CD4-positive, CD25-positive, alpha-beta regulatory T cell (primary cell): ENCODE measurements at regions not wholly inside any gene's neighbourhood (a gene's known extent, or its start where the extent isn't known, plus 50 kb on each side); places are given as distances from the start of the nearest gene placed in this dataset.
"Not testable (repeated sequence)": the region's sequence is repeated elsewhere in the genome, so short reads cannot be mapped to it uniquely, and the experiment has no call there.

Source experiments
- ATAC-seq, 2 donors: fragments of 150-1000 bp; cut with Tn5 transposase; one replicate each; pipeline ENCODE4 v1.10.0; 2021; ENCODE audit warnings: low read depth in 2 of 2, moderate number of reproducible peaks in 2 of 2, moderate library complexity in 1 of 2
- DNase-seq, 3 donors: peaks; one replicate each; pipeline versions ENCODE4 v3.0.0 to v3.0.0-alpha.2; 2012 to 2022; ENCODE audit warnings: mixed read lengths in 1 of 3
- H3K27ac ChIP-seq: one replicate; pipeline ENCODE4 v1.7.0; 2013; ENCODE audit warnings: mild to moderate bottlenecking, low read length; ENCODE audit not compliant: insufficient read depth, poor library complexity, severe bottlenecking
- H3K27me3 ChIP-seq: one replicate; pipeline ENCODE4 v1.7.0; 2013; ENCODE audit warnings: low read length; ENCODE audit not compliant: control insufficient read depth, insufficient read depth
- H3K36me3 ChIP-seq: one replicate; pipeline ENCODE4 v1.7.0; 2013; ENCODE audit warnings: mild to moderate bottlenecking, low read length, moderate library complexity; ENCODE audit not compliant: control insufficient read depth, insufficient read depth
- H3K4me1 ChIP-seq: 2 replicates; pipeline ENCODE4 v1.7.0; 2013; ENCODE audit warnings: mild to moderate bottlenecking, low read length; ENCODE audit not compliant: insufficient read depth, control insufficient read depth, poor library complexity, severe bottlenecking
- H3K4me3 ChIP-seq: one replicate; pipeline ENCODE4 v1.7.0; 2013; ENCODE audit warnings: low read depth, mild to moderate bottlenecking, low read length, moderate library complexity
- H3K9me3 ChIP-seq, 2 experiments: 1 replicate in 1 of 2; 2 replicates in 1 of 2; pipeline ENCODE4 v1.7.0; 2013; ENCODE audit warnings: low read length in 2 of 2, mild to moderate bottlenecking in 1 of 2, moderate library complexity in 1 of 2; ENCODE audit not compliant: control insufficient read depth in 2 of 2
- H3K27ac Mint-ChIP-seq, 3 donors: one replicate each; pipeline ENCODE4 v1.8.0; 2020 to 2022; ENCODE audit warnings: mild to moderate bottlenecking in 3 of 3, mixed read lengths in 3 of 3, moderate library complexity in 2 of 3
- H3K27me3 Mint-ChIP-seq: one replicate; pipeline ENCODE4 v1.8.0; 2022; ENCODE audit warnings: mild to moderate bottlenecking, mixed read lengths
- H3K36me3 Mint-ChIP-seq: one replicate; pipeline ENCODE4 v1.8.0; 2020; ENCODE audit warnings: mixed read lengths
- H3K4me1 Mint-ChIP-seq, 4 donors: one replicate each; pipeline ENCODE4 v1.8.0; 2020 to 2022; ENCODE audit warnings: mixed read lengths in 4 of 4, mild to moderate bottlenecking in 1 of 4
- H3K4me3 Mint-ChIP-seq, 4 donors: one replicate each; pipeline ENCODE4 v1.8.0; 2020 to 2022; ENCODE audit warnings: mild to moderate bottlenecking in 4 of 4, mixed read lengths in 4 of 4, moderate library complexity in 3 of 4
- H3K9me3 Mint-ChIP-seq, 7 donors: one replicate each; pipeline ENCODE4 v1.8.0; 2020 to 2022; ENCODE audit warnings: mixed read lengths in 7 of 7, mild to moderate bottlenecking in 3 of 7, moderate library complexity in 2 of 7

DNA sequence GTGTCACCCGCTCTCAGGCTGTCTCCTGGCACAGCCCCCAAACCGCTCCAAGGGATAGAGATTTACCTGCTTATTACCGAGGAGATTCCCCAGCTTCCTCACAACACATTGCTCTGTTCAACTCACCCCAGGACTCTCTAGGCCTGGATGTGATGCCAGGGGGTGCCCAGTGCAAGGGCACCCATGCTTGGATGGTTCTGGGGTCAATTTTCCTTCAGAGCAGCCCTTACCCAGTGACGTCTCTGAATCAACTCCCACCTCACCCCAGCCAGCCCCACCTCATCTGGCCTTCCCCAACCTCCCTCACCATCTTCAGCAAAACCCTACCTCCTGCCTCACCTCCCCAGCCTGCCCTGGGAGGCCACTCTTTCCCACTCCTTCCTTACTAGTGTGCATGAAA is 951.6 kb upstream of the ZNF722 start:
- H3K27ac ChIP-seq = no peak overlapping the region
- peaks cover 4 to 49% of the 10 kb centered on the region in 2 experiments for H3K9me3 ChIP-seq
- Mint-ChIP-seq H3K4me3 (no peak overlapping the region), H3K27ac (no peak overlapping the region), H3K36me3 (no peaks in the 10 kb centered on the region), H3K27me3 (no peaks in the 10 kb centered on the region), H3K4me1 (no peaks in the 10 kb centered on the region), H3K9me3 (peaks cover 0 to 46% (median 14%) of the 10 kb centered on the region in 7 donors)
- H3K4me1 ChIP-seq = no peaks in the 10 kb centered on the region
- H3K36me3 ChIP-seq = no peaks in the 10 kb centered on the region
- H3K4me3 ChIP-seq = no peak overlapping the region
- H3K27me3 ChIP-seq = no peaks in the 10 kb centered on the region
- DNase-seq (no peak), ATAC-seq (no peak)

DNA sequence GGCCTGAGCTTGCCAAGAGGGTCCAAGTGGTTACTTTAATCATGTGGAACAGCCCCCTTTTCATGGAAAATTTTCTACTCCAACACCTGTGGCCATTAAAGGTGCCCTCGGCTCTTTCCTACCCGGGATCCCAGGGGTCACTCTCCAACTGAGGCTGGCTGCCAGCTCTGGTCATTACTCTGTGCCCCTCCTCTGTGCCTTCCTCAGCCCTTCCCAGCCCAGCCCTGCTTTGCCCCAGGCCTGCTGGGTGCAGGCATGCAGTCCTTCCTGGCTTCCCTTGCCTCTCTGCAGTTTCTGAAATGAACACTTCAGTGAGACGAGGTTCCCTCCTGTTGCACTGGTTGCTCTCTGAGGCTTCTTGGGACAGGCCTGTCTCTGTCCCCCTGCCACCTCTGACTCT is 951.1 kb upstream of the ZNF722 start:
- Mint-ChIP-seq H3K9me3 (peaks cover 0 to 43% (median 14%) of the 10 kb centered on the region in 7 donors), H3K27me3 (no peaks in the 10 kb centered on the region), H3K4me1 (no peaks in the 10 kb centered on the region), H3K36me3 (no peaks in the 10 kb centered on the region), H3K4me3 (no peak overlapping the region), H3K27ac (no peak overlapping the region)
- Histone ChIP-seq H3K27me3 (no peaks in the 10 kb centered on the region), H3K27ac (no peak overlapping the region), H3K36me3 (no peaks in the 10 kb centered on the region), H3K9me3 (peaks cover 4 to 51% of the 10 kb centered on the region in 2 experiments), H3K4me3 (no peak overlapping the region), H3K4me1 (no peaks in the 10 kb centered on the region)
- ATAC-seq = no peak
- no peak for DNase-seq

GRCh38 chr7:63054191-63054661 is 944.4 kb upstream of the ZNF722 start:
- H3K9me3 ChIP-seq = peaks cover 0 to 38% of the 10 kb centered on the region in 2 experiments
- ATAC-seq = no peak
- H3K36me3 ChIP-seq = no peaks in the 10 kb centered on the region
- H3K27me3 ChIP-seq = no peaks in the 10 kb centered on the region
- peaks cover 0 to 31% (median 9%) of the 10 kb centered on the region in 7 donors for H3K9me3 Mint-ChIP-seq
- no peaks in the 10 kb centered on the region for H3K36me3 Mint-ChIP-seq
- H3K4me1 Mint-ChIP-seq = no peaks in the 10 kb centered on the region
- H3K4me3 ChIP-seq = no peak overlapping the region
- no peak overlapping the region for H3K4me3 Mint-ChIP-seq
- no peaks in the 10 kb centered on the region for H3K27me3 Mint-ChIP-seq
- DNase-seq = no peak
- H3K4me1 ChIP-seq = no peaks in the 10 kb centered on the region
- H3K27ac Mint-ChIP-seq = no peak overlapping the region
- H3K27ac ChIP-seq = no peak overlapping the region

DNA sequence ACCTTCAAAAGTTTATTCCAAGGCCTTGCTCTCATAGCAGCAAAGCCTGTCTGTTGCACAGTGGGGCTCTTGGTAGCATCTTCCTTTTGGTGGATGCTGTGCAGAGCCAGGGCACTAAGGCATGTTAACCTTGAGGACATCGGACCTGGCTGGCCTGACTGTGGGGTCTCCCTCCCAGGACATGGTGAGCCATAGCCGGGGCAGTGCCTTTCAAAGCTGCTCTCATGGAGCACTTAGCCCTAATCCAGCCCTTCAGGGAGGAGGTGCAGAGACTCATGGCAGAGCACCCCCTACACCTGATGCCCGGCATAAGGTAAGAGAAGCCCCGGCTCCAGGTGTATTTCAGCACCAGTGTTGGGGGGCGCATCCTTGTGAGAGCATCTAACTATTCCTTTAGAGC is 941.4 kb upstream of the ZNF722 start:
- no peaks in the 10 kb centered on the region for H3K27me3 Mint-ChIP-seq
- H3K36me3 ChIP-seq = no peaks in the 10 kb centered on the region
- no peaks in the 10 kb centered on the region for H3K27me3 ChIP-seq
- ATAC-seq (no peak), DNase-seq (no peak)
- H3K27ac ChIP-seq = no peak overlapping the region
- peaks cover 1 to 27% of the 10 kb centered on the region in 2 experiments for H3K9me3 ChIP-seq
- H3K4me1 ChIP-seq = no peaks in the 10 kb centered on the region
- no peak overlapping the region for H3K4me3 Mint-ChIP-seq
- H3K4me3 ChIP-seq = no peak overlapping the region
- H3K36me3 Mint-ChIP-seq = no peaks in the 10 kb centered on the region
- H3K27ac Mint-ChIP-seq = no peak overlapping the region
- peaks cover 0 to 27% (median 7%) of the 10 kb centered on the region in 7 donors for H3K9me3 Mint-ChIP-seq
- H3K4me1 Mint-ChIP-seq = no peaks in the 10 kb centered on the region

GRCh38 chr7:63060701-63061100 is 937.9 kb upstream of the ZNF722 start:
- not testable (repeated sequence) for H3K4me1 Mint-ChIP-seq, H3K4me3 Mint-ChIP-seq, ATAC-seq, H3K4me1 ChIP-seq, H3K27me3 ChIP-seq, H3K27ac ChIP-seq, H3K27me3 Mint-ChIP-seq, H3K36me3 Mint-ChIP-seq, H3K4me3 ChIP-seq, DNase-seq, H3K36me3 ChIP-seq
- H3K27ac Mint-ChIP-seq = peak overlapping the region in 1 of 3 donors; percentile 76
- peaks cover 0 to 17% (median 3%) of the 10 kb centered on the region in 7 donors for H3K9me3 Mint-ChIP-seq
- H3K9me3 ChIP-seq = peaks cover 1 to 11% of the 10 kb centered on the region in 2 experiments

DNA sequence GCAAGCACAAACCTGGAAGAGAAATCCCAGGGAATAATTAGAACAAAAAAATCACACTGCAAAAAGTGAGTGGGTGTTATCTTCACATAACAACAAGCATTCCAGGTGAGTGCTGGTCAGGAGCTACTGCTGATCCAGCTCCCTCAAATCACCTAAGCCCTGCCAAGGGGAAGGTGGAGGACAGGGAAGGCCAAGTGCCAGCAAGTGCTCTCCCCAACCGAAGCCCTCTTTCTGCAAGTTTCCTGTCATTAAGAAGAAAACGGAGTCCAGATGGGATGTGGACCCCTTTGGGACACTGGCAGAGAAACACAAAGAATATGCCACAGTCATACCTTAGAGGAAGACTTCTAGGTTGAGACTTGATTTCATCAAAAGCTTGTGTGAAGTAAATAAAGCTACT is 933.0 kb upstream of the ZNF722 start:
- ATAC-seq (no peak), DNase-seq (no peak)
- Histone ChIP-seq H3K4me3 (no peak overlapping the region), H3K36me3 (no peaks in the 10 kb centered on the region), H3K4me1 (no peaks in the 10 kb centered on the region), H3K27ac (no peak overlapping the region), H3K9me3 (peaks cover 1 to 3% of the 10 kb centered on the region in 2 experiments), H3K27me3 (no peaks in the 10 kb centered on the region)
- H3K4me3 Mint-ChIP-seq = no peak overlapping the region
- no peaks in the 10 kb centered on the region for H3K36me3 Mint-ChIP-seq
- H3K27ac Mint-ChIP-seq = no peak overlapping the region
- no peaks in the 10 kb centered on the region for H3K4me1 Mint-ChIP-seq
- H3K9me3 Mint-ChIP-seq = peaks cover 3 to 20% (median 7%) of the 10 kb centered on the region in 7 donors
- H3K27me3 Mint-ChIP-seq = no peaks in the 10 kb centered on the region

DNA sequence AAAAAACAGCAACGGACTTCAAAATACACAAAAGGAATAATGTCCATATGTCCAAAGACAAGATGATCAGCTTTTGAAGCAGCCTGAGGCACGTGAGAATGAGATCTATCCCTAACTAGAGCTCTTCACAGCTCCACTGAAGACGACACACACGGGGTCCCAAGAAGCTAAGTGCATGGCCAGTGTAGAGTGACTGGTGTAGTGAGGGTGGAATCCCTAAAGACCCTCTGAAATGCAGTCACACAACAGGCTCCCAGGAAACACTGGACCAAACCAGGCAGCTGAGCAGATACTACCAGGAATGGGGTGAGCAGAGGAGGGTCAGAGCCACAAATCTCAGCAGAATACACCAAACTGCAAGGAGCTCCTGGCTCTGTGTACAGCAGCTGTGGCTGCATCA is 932.4 kb upstream of the ZNF722 start:
- not testable (repeated sequence) for H3K4me1 ChIP-seq, H3K27ac Mint-ChIP-seq, H3K9me3 ChIP-seq, H3K27me3 ChIP-seq, H3K27ac ChIP-seq, H3K36me3 ChIP-seq, DNase-seq, H3K27me3 Mint-ChIP-seq, H3K4me3 Mint-ChIP-seq, H3K4me3 ChIP-seq, H3K4me1 Mint-ChIP-seq, H3K36me3 Mint-ChIP-seq, ATAC-seq
- peaks cover 3 to 22% (median 7%) of the 10 kb centered on the region in 7 donors for H3K9me3 Mint-ChIP-seq

- H3K36me3 Mint-ChIP-seq = no peaks in the 10 kb centered on the region
- H3K4me1 Mint-ChIP-seq = no peaks in the 10 kb centered on the region
- Histone ChIP-seq H3K27ac (no peak overlapping the region), H3K9me3 (peaks cover 1 to 19% of the 10 kb centered on the region in 2 experiments), H3K36me3 (no peaks in the 10 kb centered on the region), H3K4me3 (no peak overlapping the region), H3K4me1 (no peaks in the 10 kb centered on the region), H3K27me3 (no peaks in the 10 kb centered on the region)
- H3K4me3 Mint-ChIP-seq = no peak overlapping the region
- no peak overlapping the region for H3K27ac Mint-ChIP-seq
- DNase-seq (no peak), ATAC-seq (no peak)
- H3K9me3 Mint-ChIP-seq = peaks cover 3 to 26% (median 7%) of the 10 kb centered on the region in 7 donors
- no peaks in the 10 kb centered on the region for H3K27me3 Mint-ChIP-seq
These were observed 930.6 kb upstream of the ZNF722 start for GRCh38 chr7:63067897-63068585.
